Thymus (tissue), 11 donors: ENCODE measurements at regions not wholly inside any gene's neighbourhood (a gene's known extent, or its start where the extent isn't known, plus 50 kb on each side); places are given as distances from the start of the nearest gene placed in this dataset.

ENCODE experiments used
- DNase-seq, 9 donors: peaks; one replicate each; pipeline ENCODE4 v3.0.0-alpha.2; 2013; ENCODE audit warnings: low spot score in 9 of 9, low read depth in 6 of 9, missing footprints in 1 of 9
- H3K27ac ChIP-seq, 2 donors: one replicate each; pipeline ENCODE4 v1.5.1; 2013; ENCODE audit warnings: control low read depth in 1 of 2, low read depth in 1 of 2, low read length in 1 of 2, mild to moderate bottlenecking in 1 of 2, moderate library complexity in 1 of 2
- H3K27me3 ChIP-seq, 2 donors: one replicate each; pipeline ENCODE4 v1.5.1; 2013; ENCODE audit warnings: low read length in 1 of 2; ENCODE audit not compliant: control insufficient read depth in 2 of 2, insufficient read depth in 1 of 2
- H3K36me3 ChIP-seq, 2 donors: one replicate each; pipeline ENCODE4 v1.5.1; 2013; ENCODE audit warnings: low read length in 1 of 2, mild to moderate bottlenecking in 1 of 2, moderate library complexity in 1 of 2; ENCODE audit not compliant: control insufficient read depth in 2 of 2, insufficient read depth in 2 of 2
- H3K4me1 ChIP-seq, 2 donors: one replicate each; pipeline ENCODE4 v1.5.1; 2013; ENCODE audit warnings: low read length in 2 of 2; ENCODE audit not compliant: control insufficient read depth in 2 of 2, insufficient read depth in 2 of 2
- H3K4me3 ChIP-seq, 2 donors: one replicate each; pipeline ENCODE4 v1.5.1; 2013; ENCODE audit warnings: low read length in 2 of 2, control low read depth in 1 of 2, mild to moderate bottlenecking in 1 of 2
- H3K9me3 ChIP-seq, 2 donors: one replicate each; pipeline ENCODE4 v1.5.1; 2013; ENCODE audit warnings: low read length in 1 of 2, mild to moderate bottlenecking in 1 of 2; ENCODE audit not compliant: control insufficient read depth in 2 of 2, insufficient read depth in 1 of 2
- WGBS: extraction: QIAGEN DNeasy Blood & Tissue Kit; methylation state at CpG from one replicate; pipeline ENCODE4 v1.1.7; 2013; 5-methylcytosine and 5-hydroxymethylcytosine counted together
- donor health status: healthy.

GRCh38 chr5:163033656-163034055, 403.7 kb upstream of the CCNG1 start:
- no peak overlapping the region for H3K27ac ChIP-seq
- 32% methylated on average over 3 of the region's 3 CpGs for WGBS
- H3K36me3 ChIP-seq, result no peaks in the 10 kb centered on the region
- H3K9me3 ChIP-seq, result no peaks in the 10 kb centered on the region
- H3K4me3 ChIP-seq, result no peak overlapping the region
- no peak for DNase-seq
- no peaks in the 10 kb centered on the region for H3K27me3 ChIP-seq
- no peaks in the 10 kb centered on the region for H3K4me1 ChIP-seq

GRCh38 chr5:163041254-163041653, 396.1 kb upstream of the CCNG1 start:
- no peak for DNase-seq
- WGBS, result 68% methylated on average over 1 of the region's 1 CpG
- Histone ChIP-seq H3K4me3 (no peak overlapping the region), H3K4me1 (no peaks in the 10 kb centered on the region), H3K27me3 (no peaks in the 10 kb centered on the region), H3K9me3 (peaks cover 0 to 11% of the 10 kb centered on the region in 2 donors), H3K36me3 (no peaks in the 10 kb centered on the region), H3K27ac (no peak overlapping the region)

- H3K27ac ChIP-seq, result no peak overlapping the region
- no peaks in the 10 kb centered on the region for H3K36me3 ChIP-seq
- no peaks in the 10 kb centered on the region for H3K9me3 ChIP-seq
- H3K4me1 ChIP-seq, result no peaks in the 10 kb centered on the region
- 64% methylated on average over 3 of the region's 3 CpGs for WGBS
- no peak overlapping the region for H3K4me3 ChIP-seq
- DNase-seq, result no peak
- no peaks in the 10 kb centered on the region for H3K27me3 ChIP-seq
Observed at GRCh38 chr5:163079618-163080017, 357.8 kb upstream of the CCNG1 start.

- WGBS, result 40% methylated on average over 1 of the region's 1 CpG
Observed at GRCh38 chr5:163089230-163089629, 348.2 kb upstream of the CCNG1 start.

GRCh38 chr5:163089926-163090325, 347.5 kb upstream of the CCNG1 start:
- no peak overlapping the region for H3K4me3 ChIP-seq
- no peak overlapping the region for H3K27ac ChIP-seq
- no peaks in the 10 kb centered on the region for H3K36me3 ChIP-seq
- no peaks in the 10 kb centered on the region for H3K9me3 ChIP-seq
- 84% methylated on average over 1 of the region's 1 CpG for WGBS
- DNase-seq, result no peak
- H3K27me3 ChIP-seq, result no peaks in the 10 kb centered on the region
- H3K4me1 ChIP-seq, result no peaks in the 10 kb centered on the region

More at GRCh38 chr5:163089230-163089629, 348.2 kb upstream of the CCNG1 start:
- H3K27ac ChIP-seq, result no peak overlapping the region
- DNase-seq, result no peak
- no peak overlapping the region for H3K4me3 ChIP-seq
- H3K27me3 ChIP-seq, result no peaks in the 10 kb centered on the region
- no peaks in the 10 kb centered on the region for H3K9me3 ChIP-seq
- no peaks in the 10 kb centered on the region for H3K4me1 ChIP-seq
- no peaks in the 10 kb centered on the region for H3K36me3 ChIP-seq

GRCh38 chr5:163094492-163095180, 342.8 kb upstream of the CCNG1 start:
- no peaks in the 10 kb centered on the region for H3K4me1 ChIP-seq
- no peak overlapping the region for H3K4me3 ChIP-seq
- no peaks in the 10 kb centered on the region for H3K9me3 ChIP-seq
- H3K36me3 ChIP-seq, result no peaks in the 10 kb centered on the region
- H3K27me3 ChIP-seq, result no peaks in the 10 kb centered on the region
- H3K27ac ChIP-seq, result no peak overlapping the region
- no peak for DNase-seq
- WGBS, result 62% methylated on average over 8 of the region's 8 CpGs

- no peak overlapping the region for H3K27ac ChIP-seq
- H3K36me3 ChIP-seq, result no peaks in the 10 kb centered on the region
- no peaks in the 10 kb centered on the region for H3K9me3 ChIP-seq
- H3K4me3 ChIP-seq, result no peak overlapping the region
- no peaks in the 10 kb centered on the region for H3K27me3 ChIP-seq
- no peaks in the 10 kb centered on the region for H3K4me1 ChIP-seq
- WGBS, result 42% methylated on average over 5 of the region's 5 CpGs
- no peak for DNase-seq
Observed at GRCh38 chr5:163104464-163104863, 332.9 kb upstream of the CCNG1 start.

- H3K36me3 ChIP-seq, result no peaks in the 10 kb centered on the region
- no peak for DNase-seq
- 82% methylated on average over 2 of the region's 2 CpGs for WGBS
- no peaks in the 10 kb centered on the region for H3K27me3 ChIP-seq
- H3K27ac ChIP-seq, result no peak overlapping the region
- H3K9me3 ChIP-seq, result no peaks in the 10 kb centered on the region
- H3K4me1 ChIP-seq, result no peaks in the 10 kb centered on the region
- H3K4me3 ChIP-seq, result no peak overlapping the region
Observed at GRCh38 chr5:163105456-163105855, 331.9 kb upstream of the CCNG1 start.

GRCh38 chr5:163106098-163106497, 331.3 kb upstream of the CCNG1 start:
- WGBS, result 71% methylated on average over 1 of the region's 1 CpG
- H3K27ac ChIP-seq, result no peak overlapping the region
- no peaks in the 10 kb centered on the region for H3K9me3 ChIP-seq
- no peaks in the 10 kb centered on the region for H3K27me3 ChIP-seq
- H3K4me1 ChIP-seq, result no peaks in the 10 kb centered on the region
- H3K4me3 ChIP-seq, result no peak overlapping the region
- DNase-seq, result no peak
- no peaks in the 10 kb centered on the region for H3K36me3 ChIP-seq
